ENCODE measurements at regions not wholly inside any gene's neighbourhood (a gene's known extent, or its start where the extent isn't known, plus 50 kb on each side); places are given as distances from the start of the nearest gene placed in this dataset.
A peak's percentile ranks its signal among the peaks of the same experiment; 100 is the strongest.

DNA sequence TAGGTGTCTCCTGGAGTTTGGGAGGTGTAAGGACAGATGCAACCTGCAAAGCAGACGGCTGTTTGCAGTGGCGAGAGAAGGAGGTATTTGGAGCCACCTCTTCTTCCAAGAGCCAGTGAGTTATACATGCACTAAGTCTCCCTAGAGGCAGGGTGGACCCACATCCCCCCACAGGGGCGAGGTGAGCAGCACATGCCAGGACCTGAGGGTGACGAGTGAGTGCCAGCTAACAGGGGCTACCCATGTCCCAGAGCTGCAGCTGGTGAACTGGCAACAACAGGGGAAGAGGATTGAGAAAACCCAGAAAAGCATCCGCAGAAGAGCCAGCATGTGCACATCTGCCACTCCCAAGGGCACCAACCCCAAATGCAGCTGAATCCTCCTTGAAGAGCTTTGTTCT lies 95.1 kb downstream of the CD83 start:
- DNase-seq (no peak), ATAC-seq (no peak)
- ChIA-PET CTCF (interaction anchor here (0.6 to 1.9 kb wide), 4 partner anchors 16 to 1178 kb away, joined by 3 to 8 read pairs (median 5); no protein-coding TSS in a partner anchor), POLR2A (no interaction called here)
- no peaks in the 10 kb centered on the region for H3K36me3 ChIP-seq (ENCODE audit: control insufficient read depth in 2 of 3, insufficient read depth in 3 of 3, low read length in 3 of 3)
- H3K4me3 ChIP-seq (ENCODE audit: low read length), result no peak overlapping the region
- no peak overlapping the region for H3K27ac ChIP-seq (ENCODE audit: low read depth, low read length)
- H3K27me3 ChIP-seq (ENCODE audit: control insufficient read depth in 2 of 2, insufficient read depth in 2 of 2, low read length in 2 of 2), result no peaks in the 10 kb centered on the region
- Mint-ChIP-seq H3K27me3 (no peaks in the 10 kb centered on the region), H3K9me3 (no peaks in the 10 kb centered on the region), H3K27ac (peak overlapping the region in 1 of 9 donors; percentile 82), H3K4me1 (peaks cover 0 to 16% (median 11%) of the 10 kb centered on the region in 7 donors), H3K4me3 (peak overlapping the region in 2 of 10 donors; percentile 23 to 81), H3K36me3 (peaks cover 0 to 2% (median 0%) of the 10 kb centered on the region in 5 donors)
- intact Hi-C loops (cut with micrococcal nuclease), result loop anchor here (5.0 to 10.0 kb wide), 6 partner anchors 95 to 1232 kb away; partner anchors contain the start of gene CD83 (in 1 of the 2)
- H3K9me3 ChIP-seq (ENCODE audit: control insufficient read depth in 2 of 3, low read length in 3 of 3), result no peaks in the 10 kb centered on the region
- peaks cover 8 to 14% of the 10 kb centered on the region in 2 donors for H3K4me1 ChIP-seq (ENCODE audit: control insufficient read depth in 2 of 2, insufficient read depth in 2 of 2, low read length in 2 of 2)

DNA sequence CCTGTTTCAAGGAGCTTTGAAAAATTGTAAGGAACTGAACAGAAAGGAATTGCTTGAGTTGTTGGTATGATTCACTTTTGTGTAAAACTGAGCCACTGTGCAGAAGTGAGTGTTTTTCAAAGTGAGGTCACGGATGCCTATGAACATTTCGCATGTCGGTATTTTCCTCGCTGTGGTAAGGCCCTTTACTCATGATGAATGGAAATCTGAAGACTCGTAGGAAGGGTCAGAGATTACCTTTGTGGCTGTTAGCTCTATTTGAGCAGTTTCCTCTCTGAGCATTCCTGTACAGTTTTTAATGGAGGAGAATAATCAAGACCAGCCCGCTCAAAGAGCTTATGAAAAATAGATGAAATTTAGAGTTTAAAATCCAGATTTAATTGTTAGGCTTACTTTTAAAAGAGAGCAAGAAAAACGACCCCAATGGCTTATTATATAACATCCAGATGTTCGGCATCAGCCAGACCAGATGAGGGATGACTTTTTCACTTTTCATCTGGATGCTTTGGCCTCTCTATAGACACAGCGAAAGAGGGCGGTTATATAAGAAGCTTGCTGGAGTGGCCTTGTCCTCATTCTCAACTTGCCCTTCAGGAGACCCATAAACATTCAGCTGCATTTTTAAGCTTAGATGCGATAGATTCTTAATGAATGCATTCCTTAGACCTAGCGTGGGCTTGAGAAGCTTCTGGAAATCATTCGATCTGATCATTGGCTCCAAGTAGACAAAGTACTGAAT lies 99.5 kb downstream of the CD83 start:
- CTCF ChIA-PET, result interaction anchor here (0.6 kb wide), 1 partner anchor 746 kb away, joined by 3 read pairs; no protein-coding TSS in a partner anchor
- no peak overlapping the region for H3K27ac ChIP-seq (ENCODE audit: low read depth, low read length)
- H3K36me3 ChIP-seq (ENCODE audit: control insufficient read depth in 2 of 3, insufficient read depth in 3 of 3, low read length in 3 of 3), result no peaks in the 10 kb centered on the region
- Mint-ChIP-seq H3K36me3 (peaks cover 0 to 4% (median 0%) of the 10 kb centered on the region in 5 donors), H3K27me3 (peaks cover 0 to 6% (median 0%) of the 10 kb centered on the region in 5 donors), H3K4me1 (peaks cover 0 to 7% (median 4%) of the 10 kb centered on the region in 7 donors), H3K27ac (no peak overlapping the region), H3K4me3 (no peak overlapping the region), H3K9me3 (no peaks in the 10 kb centered on the region)
- no peak overlapping the region for H3K4me3 ChIP-seq (ENCODE audit: low read length)
- DNase-seq, result no peak
- no peak for ATAC-seq
- intact Hi-C loops (cut with micrococcal nuclease), result loop anchor here in 1 of 2 donors (10.0 kb wide), 3 partner anchors 568 to 1228 kb away; no protein-coding TSS in a partner anchor
- H3K4me1 ChIP-seq (ENCODE audit: control insufficient read depth in 2 of 2, insufficient read depth in 2 of 2, low read length in 2 of 2), result peaks cover 0 to 4% of the 10 kb centered on the region in 2 donors
- H3K27me3 ChIP-seq (ENCODE audit: control insufficient read depth in 2 of 2, insufficient read depth in 2 of 2, low read length in 2 of 2), result no peaks in the 10 kb centered on the region
- POLR2A ChIA-PET, result no interaction called here
- H3K9me3 ChIP-seq (ENCODE audit: control insufficient read depth in 2 of 3, low read length in 3 of 3), result no peaks in the 10 kb centered on the region

DNA sequence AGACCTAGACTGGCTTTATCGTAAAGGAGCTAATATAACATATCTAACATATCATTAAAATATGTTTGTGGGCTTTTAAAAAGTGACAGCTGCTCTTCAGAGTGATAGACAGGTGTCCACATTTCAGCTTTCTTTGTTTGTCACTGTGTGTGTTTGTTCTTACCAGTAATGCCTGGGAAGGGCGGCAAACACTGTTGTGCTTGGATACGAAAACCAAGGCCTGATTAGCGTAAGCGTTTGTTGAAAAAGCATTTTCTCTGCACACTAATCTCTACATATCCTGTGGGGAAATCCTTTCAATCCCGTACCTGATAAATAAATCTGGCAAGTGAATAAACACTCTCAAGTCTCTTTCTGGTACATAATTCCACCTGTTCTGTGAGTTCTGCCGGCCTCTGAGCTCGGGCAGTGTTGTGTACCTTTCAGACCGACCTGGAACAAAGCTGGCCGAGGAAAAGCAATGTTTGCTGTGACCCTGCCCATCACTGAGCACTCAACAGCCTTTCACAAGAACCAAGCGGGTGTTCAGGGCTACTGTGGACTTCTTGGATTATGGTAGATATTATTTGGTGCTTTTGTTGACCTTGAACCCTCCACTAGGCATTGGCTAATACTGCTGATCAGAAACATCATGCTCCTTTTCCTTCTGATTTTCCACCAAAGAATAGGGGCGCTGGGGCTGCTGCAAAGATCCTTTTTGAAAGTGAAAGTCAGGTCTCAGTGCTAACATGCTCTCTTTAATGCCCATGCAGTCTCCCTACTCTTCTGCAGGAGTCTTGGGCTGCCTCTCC lies 100.4 kb downstream of the CD83 start:
- Histone ChIP-seq H3K4me3 (ENCODE audit: low read length) (no peak overlapping the region), H3K4me1 (ENCODE audit: control insufficient read depth in 2 of 2, insufficient read depth in 2 of 2, low read length in 2 of 2) (no peaks in the 10 kb centered on the region)

DNA sequence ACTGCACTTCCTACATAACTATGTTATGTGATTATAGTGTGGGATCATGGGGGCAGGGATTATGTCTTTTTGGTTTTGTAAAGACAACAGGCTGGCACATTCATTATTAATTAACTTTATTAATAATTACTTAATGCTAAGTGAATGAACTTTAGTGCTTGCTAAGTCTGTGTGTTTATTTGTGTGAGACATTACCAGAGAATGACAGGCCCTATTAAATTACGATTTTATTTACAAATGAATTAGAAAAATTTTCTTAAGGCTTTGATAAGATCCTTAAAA lies 100.9 kb downstream of the CD83 start:
- ChIA-PET CTCF (no interaction called here), POLR2A (no interaction called here)
- Mint-ChIP-seq H3K27me3 (peaks cover 0 to 6% (median 0%) of the 10 kb centered on the region in 5 donors), H3K27ac (no peak overlapping the region), H3K4me1 (peaks cover 0 to 6% (median 0%) of the 10 kb centered on the region in 7 donors), H3K4me3 (peak overlapping the region in 2 of 10 donors; percentile 32 to 57), H3K9me3 (no peaks in the 10 kb centered on the region), H3K36me3 (peaks cover 0 to 8% (median 0%) of the 10 kb centered on the region in 5 donors)
- no peak for DNase-seq
- Histone ChIP-seq H3K4me1 (ENCODE audit: control insufficient read depth in 2 of 2, insufficient read depth in 2 of 2, low read length in 2 of 2) (no peaks in the 10 kb centered on the region), H3K36me3 (ENCODE audit: control insufficient read depth in 2 of 3, insufficient read depth in 3 of 3, low read length in 3 of 3) (no peaks in the 10 kb centered on the region), H3K9me3 (ENCODE audit: control insufficient read depth in 2 of 3, low read length in 3 of 3) (no peaks in the 10 kb centered on the region), H3K4me3 (ENCODE audit: low read length) (no peak overlapping the region), H3K27ac (ENCODE audit: low read depth, low read length) (no peak overlapping the region), H3K27me3 (ENCODE audit: control insufficient read depth in 2 of 2, insufficient read depth in 2 of 2, low read length in 2 of 2) (no peaks in the 10 kb centered on the region)
- no peak for ATAC-seq
- intact Hi-C loops (cut with micrococcal nuclease), result loop anchor here in 1 of 2 donors (10.0 kb wide), 3 partner anchors 566 to 1226 kb away; no protein-coding TSS in a partner anchor

More for the DNA sequence above, 100.4 kb downstream of the CD83 start:
- intact Hi-C loops (cut with micrococcal nuclease), result loop anchor here in 1 of 2 donors (10.0 kb wide), 3 partner anchors 567 to 1227 kb away; no protein-coding TSS in a partner anchor
- H3K27ac ChIP-seq (ENCODE audit: low read depth, low read length), result no peak overlapping the region
- no peaks in the 10 kb centered on the region for H3K9me3 Mint-ChIP-seq
- H3K36me3 Mint-ChIP-seq, result peaks cover 0 to 8% (median 0%) of the 10 kb centered on the region in 5 donors
- H3K27me3 ChIP-seq (ENCODE audit: control insufficient read depth in 2 of 2, insufficient read depth in 2 of 2, low read length in 2 of 2), result no peaks in the 10 kb centered on the region
- POLR2A ChIA-PET, result no interaction called here
- ATAC-seq, result no peak
- CTCF ChIA-PET, result interaction anchor here (0.6 kb wide), 1 partner anchor 745 kb away, joined by 3 read pairs; no protein-coding TSS in a partner anchor
- peak overlapping the region in 1 of 9 donors; percentile 53 for H3K27ac Mint-ChIP-seq
- H3K4me1 Mint-ChIP-seq, result peaks cover 0 to 6% (median 0%) of the 10 kb centered on the region in 7 donors
- DNase-seq, result no peak
- H3K9me3 ChIP-seq (ENCODE audit: control insufficient read depth in 2 of 3, low read length in 3 of 3), result no peaks in the 10 kb centered on the region
- H3K27me3 Mint-ChIP-seq, result peaks cover 0 to 6% (median 0%) of the 10 kb centered on the region in 5 donors
- H3K36me3 ChIP-seq (ENCODE audit: control insufficient read depth in 2 of 3, insufficient read depth in 3 of 3, low read length in 3 of 3), result no peaks in the 10 kb centered on the region
- H3K4me3 Mint-ChIP-seq, result peak overlapping the region in 5 of 10 donors; percentile 32 to 66 (median 56)

GRCh38 chr6:14221564-14222279 lies 104.2 kb downstream of the CD83 start:
- Mint-ChIP-seq H3K36me3 (peaks cover 0 to 15% (median 5%) of the 10 kb centered on the region in 5 donors), H3K4me3 (no peak overlapping the region), H3K9me3 (peaks cover 0 to 14% (median 0%) of the 10 kb centered on the region in 11 donors), H3K27me3 (peaks cover 0 to 6% (median 0%) of the 10 kb centered on the region in 5 donors), H3K4me1 (peaks cover 0 to 14% (median 7%) of the 10 kb centered on the region in 7 donors), H3K27ac (no peak overlapping the region)
- Histone ChIP-seq H3K27ac (ENCODE audit: low read depth, low read length) (no peak overlapping the region), H3K4me1 (ENCODE audit: control insufficient read depth in 2 of 2, insufficient read depth in 2 of 2, low read length in 2 of 2) (no peaks in the 10 kb centered on the region), H3K4me3 (ENCODE audit: low read length) (no peak overlapping the region), H3K27me3 (ENCODE audit: control insufficient read depth in 2 of 2, insufficient read depth in 2 of 2, low read length in 2 of 2) (no peaks in the 10 kb centered on the region), H3K9me3 (ENCODE audit: control insufficient read depth in 2 of 3, low read length in 3 of 3) (no peaks in the 10 kb centered on the region), H3K36me3 (ENCODE audit: control insufficient read depth in 2 of 3, insufficient read depth in 3 of 3, low read length in 3 of 3) (no peaks in the 10 kb centered on the region)
- CTCF ChIA-PET, result no interaction called here
- DNase-seq (no peak), ATAC-seq (no peak)
- intact Hi-C loops (cut with micrococcal nuclease), result no loop called here
- POLR2A ChIA-PET, result interaction anchor here (0.6 kb wide), 1 partner anchor 1246 kb away, joined by 3 read pairs; no protein-coding TSS in a partner anchor

GRCh38 chr6:14222956-14223355 lies 105.4 kb downstream of the CD83 start:
- peaks cover 0 to 15% (median 5%) of the 10 kb centered on the region in 5 donors for H3K36me3 Mint-ChIP-seq
- Histone ChIP-seq H3K4me3 (ENCODE audit: low read length) (no peak overlapping the region), H3K27me3 (ENCODE audit: control insufficient read depth in 2 of 2, insufficient read depth in 2 of 2, low read length in 2 of 2) (no peaks in the 10 kb centered on the region), H3K36me3 (ENCODE audit: control insufficient read depth in 2 of 3, insufficient read depth in 3 of 3, low read length in 3 of 3) (no peaks in the 10 kb centered on the region), H3K9me3 (ENCODE audit: control insufficient read depth in 2 of 3, low read length in 3 of 3) (no peaks in the 10 kb centered on the region), H3K4me1 (ENCODE audit: control insufficient read depth in 2 of 2, insufficient read depth in 2 of 2, low read length in 2 of 2) (no peaks in the 10 kb centered on the region), H3K27ac (ENCODE audit: low read depth, low read length) (no peak overlapping the region)
- H3K4me1 Mint-ChIP-seq, result peaks cover 2 to 24% (median 16%) of the 10 kb centered on the region in 7 donors
- intact Hi-C loops (cut with micrococcal nuclease), result no loop called here
- DNase-seq (no peak), ATAC-seq (no peak)
- H3K27me3 Mint-ChIP-seq, result peaks cover 0 to 6% (median 0%) of the 10 kb centered on the region in 5 donors
- POLR2A ChIA-PET, result no interaction called here
- no peak overlapping the region for H3K27ac Mint-ChIP-seq
- peaks cover 0 to 19% (median 0%) of the 10 kb centered on the region in 11 donors for H3K9me3 Mint-ChIP-seq
- CTCF ChIA-PET, result interaction anchor here (0.5 kb wide), 1 partner anchor 38 kb away, joined by 6 read pairs; no protein-coding TSS in a partner anchor
- H3K4me3 Mint-ChIP-seq, result no peak overlapping the region

Data from naive thymus-derived CD4-positive, alpha-beta T cell (primary cell).